ENCODE measurements at regions not wholly inside any gene's neighbourhood (a gene's known extent, or its start where the extent isn't known, plus 50 kb on each side); places are given as distances from the start of the nearest gene placed in this dataset.
A peak's percentile ranks its signal among the peaks of the same experiment; 100 is the strongest.

DNA sequence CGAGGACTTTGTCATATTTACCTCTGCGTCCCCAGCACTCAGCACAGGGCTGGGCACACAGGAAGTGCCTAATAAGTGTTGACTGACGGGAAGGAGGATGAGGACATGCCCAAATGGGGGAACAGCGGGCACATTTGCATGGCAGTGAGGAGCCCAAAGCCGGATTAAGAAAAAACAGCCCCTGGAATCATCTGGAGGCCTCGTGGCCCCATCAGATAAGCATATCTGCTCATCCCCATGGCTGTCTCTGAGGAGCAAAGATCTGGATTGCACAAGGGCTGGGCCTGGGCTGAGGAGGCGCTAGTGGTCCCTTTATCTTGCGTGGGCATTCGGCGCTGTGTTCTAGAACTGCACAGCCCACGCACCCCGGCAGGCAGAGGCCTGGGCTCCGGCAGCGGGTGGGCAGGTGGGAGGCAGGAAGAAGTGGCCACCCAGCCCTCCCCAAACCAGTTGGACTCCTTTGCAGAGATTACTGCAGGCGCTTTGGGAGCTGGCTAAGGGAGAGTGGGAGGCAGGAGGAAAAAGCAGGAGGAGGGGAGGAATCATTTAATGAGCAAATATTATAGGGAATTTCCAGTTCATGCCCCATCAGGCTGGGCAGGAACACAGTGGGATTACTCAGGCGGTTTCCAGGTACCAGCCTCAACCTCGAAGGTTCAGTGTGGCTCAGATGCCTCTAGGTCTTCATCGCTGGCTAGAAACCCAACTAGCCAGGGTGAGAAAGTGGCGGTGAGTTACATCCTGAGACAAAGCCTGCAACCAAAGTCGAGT is 108.1 kb downstream of the CEBPB start (continued):
- TF ChIP-seq ZBTB7A (IDR thresholded peaks at IDR 0.05; ENCODE audit: borderline replicate concordance, control insufficient read depth, low read depth, low read length): no peak; the same call in 1 of the 2 replicates
- no peak for TF ChIP-seq WHSC1 (IDR thresholded peaks at IDR 0.05; ENCODE audit: low read length)
- no peak for TF ChIP-seq RBFOX2 (IDR thresholded peaks at IDR 0.05; ENCODE audit: low read depth, low read length)
- TF ChIP-seq ARID1B (IDR thresholded peaks at IDR 0.05): peak; percentile 95
- TF ChIP-seq SP1 (CRISPR knock-in tag; IDR thresholded peaks at IDR 0.05): 0 out of 2 replicates have a peak, but pooled peaks have one; percentile 42
- TF ChIP-seq TAF9B (IDR thresholded peaks at IDR 0.05; ENCODE audit: partially characterized antibody): no peak
- no peak for TF ChIP-seq ZNF77 (CRISPR knock-in tag; IDR thresholded peaks at IDR 0.05)
- TF ChIP-seq ZNF174 (CRISPR knock-in tag; IDR thresholded peaks at IDR 0.05): no peak
- TF ChIP-seq TEAD1 (CRISPR knock-in tag; IDR thresholded peaks at IDR 0.05): peak in 1 of 2 experiments; percentile 41; a peak in 1 of 4 replicates
- peak; percentile 36; the same call in 1 of the 2 replicates for TF ChIP-seq BCOR (IDR thresholded peaks at IDR 0.05)
- no peak for TF ChIP-seq RBM25 (IDR thresholded peaks at IDR 0.05; ENCODE audit: low read depth, low read length, severe bottlenecking)
- TF ChIP-seq, protein P1, sequence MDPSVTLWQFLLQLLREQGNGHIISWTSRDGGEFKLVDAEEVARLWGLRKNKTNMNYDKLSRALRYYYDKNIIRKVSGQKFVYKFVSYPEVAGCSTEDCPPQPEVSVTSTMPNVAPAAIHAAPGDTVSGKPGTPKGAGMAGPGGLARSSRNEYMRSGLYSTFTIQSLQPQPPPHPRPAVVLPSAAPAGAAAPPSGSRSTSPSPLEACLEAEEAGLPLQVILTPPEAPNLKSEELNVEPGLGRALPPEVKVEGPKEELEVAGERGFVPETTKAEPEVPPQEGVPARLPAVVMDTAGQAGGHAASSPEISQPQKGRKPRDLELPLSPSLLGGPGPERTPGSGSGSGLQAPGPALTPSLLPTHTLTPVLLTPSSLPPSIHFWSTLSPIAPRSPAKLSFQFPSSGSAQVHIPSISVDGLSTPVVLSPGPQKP (CRISPR knock-in tag; IDR thresholded peaks at IDR 0.05): no peak
- no peak for TF ChIP-seq ZFPM2 (CRISPR knock-in tag; IDR thresholded peaks at IDR 0.05)
- TF ChIP-seq CREM (IDR thresholded peaks at IDR 0.05; ENCODE audit: low read depth): peak; percentile 63; the same call in 1 of the 2 replicates
- peak; percentile 95 for TF ChIP-seq EGR1 (conservative IDR thresholded peaks at IDR 0.05)
- TF ChIP-seq, protein P2, sequence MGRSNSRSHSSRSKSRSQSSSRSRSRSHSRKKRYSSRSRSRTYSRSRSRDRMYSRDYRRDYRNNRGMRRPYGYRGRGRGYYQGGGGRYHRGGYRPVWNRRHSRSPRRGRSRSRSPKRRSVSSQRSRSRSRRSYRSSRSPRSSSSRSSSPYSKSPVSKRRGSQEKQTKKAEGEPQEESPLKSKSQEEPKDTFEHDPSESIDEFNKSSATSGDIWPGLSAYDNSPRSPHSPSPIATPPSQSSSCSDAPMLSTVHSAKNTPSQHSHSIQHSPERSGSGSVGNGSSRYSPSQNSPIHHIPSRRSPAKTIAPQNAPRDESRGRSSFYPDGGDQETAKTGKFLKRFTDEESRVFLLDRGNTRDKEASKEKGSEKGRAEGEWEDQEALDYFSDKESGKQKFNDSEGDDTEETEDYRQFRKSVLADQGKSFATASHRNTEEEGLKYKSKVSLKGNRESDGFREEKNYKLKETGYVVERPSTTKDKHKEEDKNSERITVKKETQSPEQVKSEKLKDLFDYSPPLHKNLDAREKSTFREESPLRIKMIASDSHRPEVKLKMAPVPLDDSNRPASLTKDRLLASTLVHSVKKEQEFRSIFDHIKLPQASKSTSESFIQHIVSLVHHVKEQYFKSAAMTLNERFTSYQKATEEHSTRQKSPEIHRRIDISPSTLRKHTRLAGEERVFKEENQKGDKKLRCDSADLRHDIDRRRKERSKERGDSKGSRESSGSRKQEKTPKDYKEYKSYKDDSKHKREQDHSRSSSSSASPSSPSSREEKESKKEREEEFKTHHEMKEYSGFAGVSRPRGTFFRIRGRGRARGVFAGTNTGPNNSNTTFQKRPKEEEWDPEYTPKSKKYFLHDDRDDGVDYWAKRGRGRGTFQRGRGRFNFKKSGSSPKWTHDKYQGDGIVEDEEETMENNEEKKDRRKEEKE (IDR thresholded peaks at IDR 0.05; ENCODE audit: borderline replicate concordance in 1 of 2, control insufficient read depth in 1 of 2, low read depth in 2 of 2, low read length in 1 of 2): no peak
- TF ChIP-seq SRSF3 (IDR thresholded peaks at IDR 0.05; ENCODE audit: insufficient read depth, low read length): no peak
- TF ChIP-seq TCF7L2 (IDR thresholded peaks at IDR 0.05; ENCODE audit: low read depth, low read length): no peak
- TF ChIP-seq FOS (IDR thresholded peaks at IDR 0.05; ENCODE audit: extremely low read depth, insufficient read length): no peak
- no peak for TF ChIP-seq MED1 (CRISPR knock-in tag; IDR thresholded peaks at IDR 0.05; ENCODE audit: borderline replicate concordance)
- TF ChIP-seq, protein P3, sequence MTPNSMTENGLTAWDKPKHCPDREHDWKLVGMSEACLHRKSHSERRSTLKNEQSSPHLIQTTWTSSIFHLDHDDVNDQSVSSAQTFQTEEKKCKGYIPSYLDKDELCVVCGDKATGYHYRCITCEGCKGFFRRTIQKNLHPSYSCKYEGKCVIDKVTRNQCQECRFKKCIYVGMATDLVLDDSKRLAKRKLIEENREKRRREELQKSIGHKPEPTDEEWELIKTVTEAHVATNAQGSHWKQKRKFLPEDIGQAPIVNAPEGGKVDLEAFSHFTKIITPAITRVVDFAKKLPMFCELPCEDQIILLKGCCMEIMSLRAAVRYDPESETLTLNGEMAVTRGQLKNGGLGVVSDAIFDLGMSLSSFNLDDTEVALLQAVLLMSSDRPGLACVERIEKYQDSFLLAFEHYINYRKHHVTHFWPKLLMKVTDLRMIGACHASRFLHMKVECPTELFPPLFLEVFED (CRISPR knock-in tag; conservative IDR thresholded peaks at IDR 0.05): no peak
- peak; percentile 20; the same call in 1 of the 2 replicates for TF ChIP-seq RUNX1 (IDR thresholded peaks at IDR 0.05; ENCODE audit: low read depth)
- no peak for TF ChIP-seq ELF2 (CRISPR knock-in tag; IDR thresholded peaks at IDR 0.05)
- peak; percentile 82 for TF ChIP-seq CEBPG (CRISPR knock-in tag; IDR thresholded peaks at IDR 0.05)
- TF ChIP-seq CEBPG (tag; conservative IDR thresholded peaks at IDR 0.05 in 1 of 2, IDR thresholded peaks at IDR 0.05 in 1 of 2): peak; percentile 83 to 86

All from K562 (cell line).